Bone marrow (tissue), 2 donors: ENCODE measurements at regions not wholly inside any gene's neighbourhood (a gene's known extent, or its start where the extent isn't known, plus 50 kb on each side); places are given as distances from the start of the nearest gene placed in this dataset.

Source experiments
- DNase-seq, 2 donors: peaks; one replicate each; lab custom pipeline; 2025; lab: John Stamatoyannopoulos, UW

DNA sequence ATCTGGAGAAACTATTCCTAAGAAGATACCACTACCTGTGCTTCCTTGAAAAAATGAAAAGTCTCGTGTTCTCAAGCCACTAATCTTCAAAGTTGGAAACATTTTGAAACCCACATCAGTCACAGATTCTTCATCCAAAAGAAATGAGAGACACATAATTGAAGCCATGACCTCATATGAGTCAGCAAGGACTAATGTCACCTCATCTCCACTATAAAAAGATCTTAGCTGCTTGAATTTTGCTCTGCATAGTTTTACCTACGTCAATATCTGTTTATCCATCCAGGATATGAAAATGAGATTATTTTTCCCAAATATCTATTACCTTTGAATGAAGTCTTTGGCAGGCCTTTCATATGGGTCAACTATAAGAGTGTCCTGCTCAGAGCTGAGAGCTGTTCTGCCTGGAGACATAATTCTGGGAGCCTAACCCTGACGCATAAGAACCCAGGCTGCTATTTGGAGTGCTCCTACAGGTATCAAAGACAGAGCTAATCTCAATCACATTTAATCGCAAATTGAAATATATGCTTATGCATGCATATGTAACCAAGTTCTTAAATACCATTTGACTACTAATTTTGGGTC is 312.5 kb upstream of the PKN2 start:
- DNase-seq, result no peak

DNA sequence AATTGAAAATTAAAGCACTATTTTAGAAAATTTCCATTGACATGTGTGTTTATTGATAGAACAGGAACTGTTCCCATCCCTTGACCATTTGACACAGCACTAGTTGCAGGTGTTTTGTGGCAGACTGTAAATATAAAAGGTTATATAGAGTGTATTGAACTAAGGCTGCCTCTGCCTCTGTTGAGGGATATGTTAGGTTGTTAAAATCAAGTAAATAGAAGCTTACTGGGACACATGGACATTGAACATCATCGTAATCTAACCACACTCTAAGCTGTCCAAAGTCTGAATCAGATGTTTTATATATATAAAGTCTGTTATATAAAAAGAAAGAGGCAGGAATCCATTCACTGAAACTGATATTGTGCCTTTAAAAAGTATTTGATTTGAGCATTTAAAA is 308.1 kb upstream of the PKN2 start:
- no peak for DNase-seq

GRCh38 chr1:88376421-88376820 is 307.7 kb upstream of the PKN2 start:
- no peak for DNase-seq

GRCh38 chr1:88378560-88378959 is 305.5 kb upstream of the PKN2 start:
- no peak for DNase-seq

DNA sequence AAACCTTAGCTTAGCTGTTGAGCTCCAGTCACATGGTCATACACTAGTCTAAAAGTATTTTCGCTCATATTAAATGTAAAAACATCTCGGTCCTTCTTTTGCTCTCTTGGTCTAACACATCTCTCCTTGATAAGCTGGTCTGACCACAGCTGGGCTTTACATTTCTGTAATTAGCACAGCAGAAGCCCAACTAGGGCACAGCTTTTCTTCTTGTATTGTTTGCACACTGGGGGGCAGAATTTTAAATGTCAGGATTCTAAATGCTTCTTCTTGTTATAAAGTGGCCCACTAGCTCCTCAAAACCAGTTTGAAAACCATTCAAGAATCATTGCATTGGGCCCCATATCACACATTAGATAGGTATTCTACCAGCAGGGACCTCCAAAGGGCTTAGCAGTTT is 289.1 kb upstream of the PKN2 start:
- no peak for DNase-seq

GRCh38 chr1:88398338-88398737 is 285.7 kb upstream of the PKN2 start:
- no peak for DNase-seq

DNA sequence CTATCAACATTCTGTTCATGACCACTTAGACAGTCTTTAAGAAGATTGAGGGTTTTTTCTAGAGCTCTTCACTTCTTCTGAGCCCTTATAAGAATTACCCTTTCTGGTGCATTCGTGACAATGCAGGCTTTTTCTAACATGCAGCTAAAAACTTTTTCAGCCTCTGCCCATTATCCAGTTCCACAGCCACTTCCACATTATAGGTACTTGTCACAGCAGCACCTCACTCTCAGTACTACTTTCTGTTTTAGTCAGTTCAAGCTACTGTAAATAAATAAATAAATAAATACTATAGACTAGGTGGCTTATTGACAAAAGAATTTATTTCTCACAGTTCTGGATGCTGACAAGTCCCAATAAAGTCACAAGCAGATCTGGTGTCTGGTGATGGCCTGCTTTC is 284.4 kb upstream of the PKN2 start:
- DNase-seq, result no peak

DNA sequence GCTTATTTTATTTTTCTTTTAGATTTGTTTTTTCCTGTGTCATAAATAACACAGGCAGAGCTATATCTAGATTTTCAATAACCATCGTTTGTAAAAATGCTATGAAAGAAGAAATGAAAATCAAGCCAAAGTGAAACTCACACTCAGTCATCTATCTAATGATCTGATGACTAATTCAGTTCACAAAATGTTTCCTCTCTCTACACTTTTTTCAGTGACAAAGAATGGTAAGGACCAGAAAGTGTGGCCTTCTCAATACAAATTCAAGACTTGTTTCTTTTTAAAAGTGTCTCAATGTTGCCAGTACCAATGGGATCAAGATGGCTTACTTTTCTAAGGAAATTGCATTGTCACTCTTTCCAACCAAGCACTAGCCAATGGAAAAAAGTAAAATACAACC is 282.8 kb upstream of the PKN2 start:
- no peak for DNase-seq

DNA sequence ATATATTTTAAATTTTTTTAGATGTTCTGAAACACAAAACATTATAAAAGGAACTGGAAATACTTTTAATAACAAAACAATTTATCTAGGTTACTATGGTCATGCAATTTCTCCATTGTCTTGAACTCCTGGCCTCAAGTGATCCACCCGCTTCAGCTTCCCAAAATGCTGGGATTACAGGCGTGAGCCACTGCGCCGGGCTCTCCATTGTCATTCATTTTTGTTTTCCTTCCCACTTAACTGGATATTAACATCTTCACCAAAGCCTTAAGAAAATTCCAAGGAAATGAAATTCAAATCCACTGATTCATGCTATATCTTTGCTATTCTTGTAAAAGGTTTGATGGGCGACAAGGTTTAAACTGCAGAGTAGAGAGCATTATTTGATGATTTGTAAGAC is 279.5 kb upstream of the PKN2 start:
- DNase-seq, result no peak

DNA sequence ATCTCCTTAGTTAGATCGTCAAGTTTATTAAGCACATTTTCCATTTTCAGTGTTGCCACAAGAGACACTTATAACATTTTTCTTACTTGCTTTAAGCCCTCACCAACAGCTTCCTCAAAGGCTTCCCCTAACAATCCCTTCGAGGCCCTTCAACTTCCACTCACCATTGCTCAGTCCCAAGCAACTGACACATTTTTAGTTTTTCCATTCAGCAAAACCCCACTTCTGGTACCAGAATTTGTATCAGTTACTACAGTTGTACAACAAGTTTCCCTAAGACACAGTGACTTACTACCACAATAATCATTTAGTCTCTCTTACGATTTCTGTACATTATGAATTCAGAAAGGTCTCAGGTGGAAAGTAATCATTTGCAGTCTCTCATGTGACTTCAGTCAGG is 276.8 kb upstream of the PKN2 start:
- no peak for DNase-seq

GRCh38 chr1:88421997-88422396 is 262.1 kb upstream of the PKN2 start:
- DNase-seq, result no peak

GRCh38 chr1:88433556-88433955 is 250.5 kb upstream of the PKN2 start:
- no peak for DNase-seq

- no peak for DNase-seq
These were observed 249.2 kb upstream of the PKN2 start for GRCh38 chr1:88434836-88435235.

- DNase-seq, result no peak
These were observed 243.1 kb upstream of the PKN2 start for GRCh38 chr1:88441022-88441421.

DNA sequence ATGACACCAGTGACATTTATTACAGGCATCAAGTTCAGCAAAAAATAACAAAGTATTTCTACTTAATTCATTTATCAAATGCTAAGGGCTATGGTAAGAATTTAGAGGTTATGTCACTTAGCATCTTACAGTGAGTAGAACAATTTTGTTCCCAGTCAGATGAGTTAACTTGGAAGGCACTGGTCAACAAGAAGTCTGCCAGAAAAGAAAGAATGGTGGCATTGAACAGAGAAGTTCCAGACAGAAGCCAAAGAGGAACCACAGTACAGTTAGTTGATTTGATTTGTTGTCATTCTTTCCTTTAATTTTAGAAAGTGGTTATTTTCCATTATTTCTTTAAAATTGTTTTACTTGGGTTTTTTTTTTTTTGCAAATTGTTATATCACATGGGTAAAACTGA is 232.2 kb upstream of the PKN2 start:
- DNase-seq, result no peak

- no peak for DNase-seq
These were observed 230.8 kb upstream of the PKN2 start for GRCh38 chr1:88453295-88453694.

GRCh38 chr1:88454781-88455180 is 229.3 kb upstream of the PKN2 start:
- DNase-seq, result no peak

DNA sequence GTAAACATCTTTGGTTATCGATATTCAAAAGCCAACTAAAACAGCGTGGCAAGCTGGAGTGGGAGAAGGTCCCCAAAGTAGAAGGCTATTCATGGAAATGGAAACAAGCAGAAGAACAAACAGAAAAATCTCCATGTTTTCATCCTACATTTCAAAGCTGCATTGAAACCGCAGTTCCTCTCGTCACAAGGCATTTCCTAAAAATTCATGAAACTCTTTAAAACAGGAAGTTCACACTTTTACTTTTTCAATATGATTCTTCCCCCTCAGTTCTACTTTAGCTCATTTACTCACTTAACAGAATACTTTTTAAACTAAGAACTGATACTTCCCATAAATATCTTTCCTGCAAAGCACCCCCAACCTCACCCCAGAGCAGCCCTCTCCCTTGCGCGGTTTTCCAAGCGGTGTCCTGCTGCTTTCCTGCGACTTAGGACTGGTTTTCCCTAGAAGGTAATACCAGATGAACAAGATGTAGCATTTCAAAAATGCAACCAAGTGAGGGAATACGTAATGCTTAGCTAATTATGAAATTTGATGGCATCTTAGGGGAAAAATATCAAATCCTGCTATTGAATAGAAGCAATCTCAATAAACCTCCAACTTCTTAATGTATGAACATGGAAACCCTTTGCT is 228.3 kb upstream of the PKN2 start:
- no peak for DNase-seq

- no peak for DNase-seq
These were observed 226.9 kb upstream of the PKN2 start for GRCh38 chr1:88457197-88457596.

- no peak for DNase-seq
These were observed 223.1 kb upstream of the PKN2 start for GRCh38 chr1:88461007-88461406.

GRCh38 chr1:88462096-88462487 is 222.0 kb upstream of the PKN2 start:
- no peak for DNase-seq

DNA sequence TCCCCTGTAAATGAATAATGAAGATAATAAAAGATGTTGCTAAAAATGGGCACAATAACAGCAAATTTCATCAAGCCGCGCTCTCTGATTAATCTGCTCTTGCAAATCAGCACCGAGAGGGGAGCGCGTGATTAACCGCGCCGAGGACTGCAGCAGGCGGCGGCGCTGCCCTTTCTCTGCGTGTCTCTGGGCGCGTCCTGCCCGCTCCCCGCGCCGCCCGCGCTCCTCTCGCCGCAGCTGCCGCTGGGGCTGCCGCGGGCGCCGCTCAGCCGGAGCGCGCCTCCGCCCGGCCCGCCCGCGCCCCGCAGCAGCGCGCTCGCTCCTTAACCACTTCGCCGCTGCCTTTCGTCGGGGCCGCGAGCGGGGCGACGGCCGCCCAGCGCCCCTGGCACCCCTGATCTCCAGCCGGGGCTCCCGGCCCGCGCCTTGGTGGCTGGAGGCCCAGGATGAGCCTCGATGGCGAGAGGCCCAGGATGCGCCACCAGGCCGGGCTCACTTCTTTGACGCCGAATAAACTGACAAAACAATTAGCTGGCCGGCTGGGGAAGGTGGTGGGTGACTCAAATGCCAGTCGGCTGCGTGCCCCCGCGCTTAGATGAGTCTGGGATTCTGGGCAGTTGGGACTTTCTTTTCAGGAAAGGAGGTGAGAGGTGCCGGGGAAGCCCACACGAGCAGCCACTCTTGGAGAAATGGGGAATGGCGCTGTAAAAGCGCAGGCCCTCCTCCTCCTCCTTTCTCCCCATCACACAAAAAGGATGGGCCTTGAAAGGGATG is 221.4 kb upstream of the PKN2 start:
- DNase-seq, result no peak

GRCh38 chr1:88463401-88463985 is 220.6 kb upstream of the PKN2 start:
- DNase-seq, result no peak
